CD4-positive, alpha-beta T cell treated with Interferon gamma for 1 hour (primary cell): ENCODE measurements at regions not wholly inside any gene's neighbourhood (a gene's known extent, or its start where the extent isn't known, plus 50 kb on each side); places are given as distances from the start of the nearest gene placed in this dataset.

Experiments
- DNase-seq: peaks from one replicate; pipeline ENCODE4 v3.0.0-alpha.2; 2020

GRCh38 chr18:39938676-39939608 is 2016.1 kb upstream of the PIK3C3 start:
- no peak for DNase-seq

DNA sequence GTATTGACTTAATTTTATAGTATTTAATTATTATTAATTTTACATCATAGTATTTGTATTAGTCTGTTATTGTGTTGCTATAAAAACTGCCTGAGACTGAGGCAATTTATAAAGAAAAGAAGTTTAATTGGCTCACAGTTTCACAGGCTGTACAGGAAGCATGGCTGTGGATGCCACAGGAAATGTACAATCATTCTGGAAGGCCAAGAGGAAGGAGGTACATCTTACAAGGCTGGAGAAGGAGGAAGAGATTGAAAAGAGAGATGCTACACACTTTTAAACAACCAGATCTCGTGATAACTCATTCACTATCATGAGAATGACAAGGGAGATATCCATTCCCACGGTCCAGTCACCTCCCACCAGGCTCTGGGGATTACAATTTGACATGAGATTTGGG is 2019.4 kb upstream of the PIK3C3 start:
- DNase-seq, result no peak

GRCh38 chr18:39918847-39919246 is 2036.2 kb upstream of the PIK3C3 start:
- no peak for DNase-seq

GRCh38 chr18:39913672-39914366 is 2041.2 kb upstream of the PIK3C3 start:
- no peak for DNase-seq

DNA sequence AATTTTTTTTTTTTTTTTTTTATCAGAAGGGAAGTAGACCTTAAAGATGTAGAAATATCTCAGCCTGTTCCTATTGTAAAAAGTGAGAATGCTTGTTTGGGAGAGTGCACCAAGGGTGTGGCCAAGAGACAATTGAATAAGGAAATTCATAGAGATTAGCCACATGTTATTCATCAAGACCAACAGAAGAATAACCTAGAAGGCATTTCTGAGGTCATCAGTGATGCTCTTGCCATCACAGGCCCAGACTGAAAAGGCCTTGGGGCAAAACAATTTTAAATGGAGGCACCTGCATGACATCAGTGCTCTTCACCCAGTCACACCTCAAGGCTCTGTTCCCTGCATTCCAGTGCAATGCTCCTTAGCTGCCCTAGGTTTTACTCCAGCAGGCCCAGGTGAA is 2043.3 kb upstream of the PIK3C3 start:
- DNase-seq, result no peak

GRCh38 chr18:39909706-39910105 is 2045.3 kb upstream of the PIK3C3 start:
- no peak for DNase-seq

DNA sequence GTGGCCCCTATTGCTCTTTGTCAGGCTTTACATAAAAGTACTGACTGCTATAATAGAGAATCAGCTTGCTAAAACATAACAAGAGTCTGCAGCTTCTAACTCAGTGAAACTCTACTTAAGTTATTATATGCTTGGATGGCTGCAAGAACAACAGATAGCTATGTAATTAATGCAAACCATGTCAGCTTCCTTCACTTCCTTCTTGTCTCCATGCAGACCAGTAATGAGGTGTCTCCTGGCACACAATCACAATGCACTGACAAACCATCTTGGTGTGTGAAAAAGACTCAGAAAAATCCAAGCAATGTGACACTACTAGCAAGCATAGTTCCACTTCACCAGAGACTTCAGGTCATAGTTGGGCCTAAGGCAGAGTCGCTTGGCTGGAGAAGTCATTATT is 2068.9 kb upstream of the PIK3C3 start:
- no peak for DNase-seq

- no peak for DNase-seq
These were observed 2082.4 kb upstream of the PIK3C3 start for GRCh38 chr18:39872651-39873050.

- DNase-seq, result no peak
These were observed 2083.1 kb upstream of the PIK3C3 start for GRCh38 chr18:39871961-39872360.

DNA sequence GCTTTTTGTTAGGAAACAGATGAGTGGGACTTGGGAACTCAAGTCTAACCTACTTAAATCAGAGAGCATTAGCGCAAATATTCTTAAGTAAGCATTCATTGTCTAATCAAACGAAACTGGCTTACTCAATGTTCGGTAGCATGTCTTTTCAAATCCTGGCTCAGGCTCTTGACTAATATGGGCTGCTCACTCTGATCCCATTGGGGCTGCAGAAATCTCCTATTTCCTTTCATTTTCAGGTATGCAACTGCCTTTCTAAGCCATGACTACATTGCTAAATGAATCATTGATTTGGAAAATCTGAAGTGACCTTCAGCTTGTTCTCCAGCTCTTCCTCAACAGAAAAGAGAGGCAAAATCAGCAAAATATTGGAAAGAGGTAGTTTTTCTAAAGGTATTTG is 2084.4 kb upstream of the PIK3C3 start:
- no peak for DNase-seq

- no peak for DNase-seq
These were observed 2091.1 kb upstream of the PIK3C3 start for GRCh38 chr18:39863916-39864315.

- no peak for DNase-seq
These were observed 2092.7 kb upstream of the PIK3C3 start for GRCh38 chr18:39862341-39862740.

GRCh38 chr18:39854291-39854690 is 2100.7 kb upstream of the PIK3C3 start:
- DNase-seq, result no peak

- DNase-seq, result no peak
These were observed 2108.8 kb upstream of the PIK3C3 start for GRCh38 chr18:39846265-39846664.

DNA sequence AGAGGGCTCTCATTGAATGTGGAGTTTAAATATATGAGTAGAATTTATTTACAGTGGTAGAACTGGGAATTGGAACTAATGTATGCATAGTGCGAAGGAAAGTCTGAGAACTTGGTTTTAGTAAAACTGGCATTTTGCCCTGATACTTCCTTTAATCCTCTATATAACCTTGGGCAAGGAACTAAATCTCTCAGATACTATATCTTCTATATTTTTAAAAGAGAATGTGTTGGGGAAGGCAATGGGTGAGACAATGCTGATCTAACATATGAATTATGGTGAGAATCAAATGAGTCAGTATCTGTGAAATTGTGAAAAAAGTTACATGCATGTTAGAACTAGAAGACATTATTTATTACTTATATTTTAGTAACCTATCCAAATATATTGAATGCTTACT is 2109.4 kb upstream of the PIK3C3 start:
- DNase-seq, result no peak

DNA sequence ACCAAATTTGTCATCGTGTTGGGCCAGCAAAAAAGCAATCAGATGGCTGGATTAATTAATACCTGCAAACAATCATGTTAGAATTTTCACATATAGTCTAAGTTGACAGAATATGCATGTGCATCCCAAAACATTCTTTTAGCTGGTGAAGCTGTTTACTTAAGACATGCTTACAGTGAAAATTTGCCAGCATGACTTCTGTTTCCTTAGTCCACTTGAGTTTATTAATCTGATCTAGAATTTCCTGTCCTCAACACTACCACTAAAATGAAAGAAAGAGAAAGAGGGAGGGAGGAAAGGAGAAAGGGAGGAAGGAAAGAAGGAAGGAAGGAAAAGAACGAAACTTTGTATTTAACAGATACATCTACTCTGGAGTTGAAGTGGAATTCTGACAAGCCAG is 2109.9 kb upstream of the PIK3C3 start:
- DNase-seq, result no peak

DNA sequence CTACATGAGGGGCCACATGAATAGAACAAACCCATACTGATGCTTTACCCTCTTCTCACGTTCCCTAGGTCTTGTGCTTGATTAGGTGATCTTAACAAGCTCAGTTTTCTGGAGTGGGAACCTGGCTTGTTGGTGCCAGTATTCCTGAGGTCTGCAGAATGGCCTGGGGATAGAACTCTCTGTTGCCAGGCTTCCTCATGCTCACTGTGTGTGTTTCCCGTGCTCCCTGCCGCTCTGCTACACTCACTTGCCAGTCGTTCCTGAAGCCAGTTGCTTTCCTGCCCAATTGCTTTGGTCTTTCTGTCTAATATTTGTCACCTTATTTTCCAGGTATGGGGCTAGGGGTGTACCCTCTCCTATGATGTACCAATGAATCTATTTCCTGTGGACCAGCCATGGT is 2111.5 kb upstream of the PIK3C3 start:
- no peak for DNase-seq

DNA sequence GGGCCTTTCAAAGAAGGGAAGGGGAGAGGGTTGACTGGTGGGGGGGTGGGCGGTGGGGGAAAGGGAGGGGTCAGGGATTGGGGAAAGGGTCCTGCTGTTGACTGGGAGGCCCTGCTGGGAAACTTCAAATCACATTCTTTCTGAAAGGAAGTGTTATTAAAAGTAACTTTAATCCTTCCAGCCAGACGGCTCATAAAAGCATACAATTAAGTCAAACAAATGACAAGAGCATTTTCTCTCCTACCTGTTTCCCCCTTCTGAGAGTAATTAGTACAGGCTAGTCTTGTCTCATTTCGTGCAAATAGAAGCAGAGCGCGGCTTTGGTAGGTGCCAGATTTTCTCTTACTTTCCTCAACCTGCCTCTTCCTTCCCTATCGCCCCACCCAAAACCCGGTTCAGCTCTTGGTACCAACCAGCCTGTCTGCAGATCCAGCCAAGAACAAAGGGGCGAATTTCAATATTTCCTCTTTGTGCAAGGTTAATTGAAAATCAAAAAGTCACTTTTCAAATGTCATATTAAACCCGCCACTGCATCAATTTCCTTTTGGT is 2112.6 kb upstream of the PIK3C3 start:
- no peak for DNase-seq

- DNase-seq, result no peak
These were observed 2113.3 kb upstream of the PIK3C3 start for GRCh38 chr18:39841482-39842365.

DNA sequence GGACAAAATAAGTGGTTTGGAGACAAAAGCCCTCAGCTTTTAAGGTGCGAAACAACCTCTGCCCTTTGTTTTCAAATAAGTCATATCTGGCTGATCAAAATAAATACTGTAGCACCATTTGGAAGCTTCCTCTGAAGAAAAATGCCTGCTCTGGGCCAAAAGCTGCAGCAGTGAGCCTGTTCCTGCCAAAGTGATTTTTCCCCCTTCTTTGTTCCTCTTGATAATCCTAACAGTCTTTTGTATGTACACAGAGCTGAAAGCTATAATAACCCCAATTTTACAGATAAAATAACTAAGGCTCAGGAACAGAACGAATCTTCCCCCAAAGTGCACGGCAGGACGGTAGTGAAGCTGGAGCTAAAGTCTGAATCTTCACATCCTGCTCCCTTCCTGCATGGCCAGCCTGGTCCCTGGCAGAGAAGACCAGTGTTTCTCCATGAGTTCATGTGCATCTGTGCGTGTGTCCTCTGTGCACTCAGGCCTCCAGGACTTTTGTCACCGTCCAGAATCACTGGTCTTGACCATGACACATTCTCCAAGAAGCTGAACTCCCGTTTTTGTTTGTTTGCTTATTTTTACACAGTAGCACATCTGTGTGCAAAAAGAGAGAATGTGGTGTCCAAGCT is 2114.1 kb upstream of the PIK3C3 start:
- DNase-seq, result no peak

DNA sequence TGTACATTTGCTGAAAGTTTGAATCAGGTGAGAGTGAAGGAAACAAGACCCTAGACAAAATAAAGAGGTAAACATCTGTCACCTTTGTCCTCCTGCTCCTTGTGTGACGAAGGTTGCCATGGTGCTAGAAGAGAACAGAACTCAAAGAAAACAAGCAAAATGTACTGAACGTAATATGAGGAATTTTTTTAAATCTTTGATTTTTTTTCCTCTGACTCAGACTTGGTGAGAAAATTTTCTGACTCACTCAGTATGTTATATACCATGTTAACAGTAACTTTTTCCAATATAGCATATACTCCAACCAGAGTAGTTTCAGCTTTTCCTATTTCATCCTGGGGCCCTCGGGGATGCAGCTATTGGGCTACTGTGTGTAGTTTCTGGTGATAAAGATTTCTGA is 2114.6 kb upstream of the PIK3C3 start:
- DNase-seq, result no peak

DNA sequence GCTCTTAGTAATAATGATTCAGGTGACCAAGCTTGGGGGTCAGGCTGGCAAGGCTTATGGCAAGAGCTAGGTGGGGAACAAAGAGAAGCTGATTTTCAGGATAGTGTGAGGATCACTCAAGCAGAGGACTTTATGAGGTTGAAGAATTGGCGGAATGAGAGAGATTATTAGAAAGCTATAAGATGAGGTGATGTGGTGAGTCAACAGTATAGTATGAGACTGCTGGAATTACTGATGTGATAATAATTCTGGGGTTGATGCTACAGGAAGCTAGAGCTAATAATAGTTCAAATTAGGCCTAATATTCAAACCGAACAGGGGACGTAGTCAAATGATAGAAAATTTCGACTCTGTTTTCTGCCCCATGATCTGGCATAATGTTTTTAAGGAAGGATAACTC is 2115.3 kb upstream of the PIK3C3 start:
- no peak for DNase-seq

- DNase-seq, result no peak
These were observed 2116.2 kb upstream of the PIK3C3 start for GRCh38 chr18:39838831-39839230.
